Memory B cell (primary cell): ENCODE measurements at regions not wholly inside any gene's neighbourhood (a gene's known extent, or its start where the extent isn't known, plus 50 kb on each side); places are given as distances from the start of the nearest gene placed in this dataset.
"Not testable (repeated sequence)": the region's sequence is repeated elsewhere in the genome, so short reads cannot be mapped to it uniquely, and the experiment has no call there.

Source experiments
- ATAC-seq: fragments of 150-1000 bp; cut with Tn5 transposase; 2 replicates; pipeline ENCODE4 v1.10.0; 2021; ENCODE audit warnings: low read depth, mild to moderate bottlenecking, moderate library complexity
- DNase-seq, 2 donors: peaks; one replicate each; pipeline ENCODE4 v3.0.0; 2022; ENCODE audit warnings: low spot score in 2 of 2
- H3K27ac Mint-ChIP-seq: one replicate; pipeline ENCODE4 v1.8.0; 2022; ENCODE audit warnings: mild to moderate bottlenecking, moderate library complexity, mixed read lengths
- H3K27me3 Mint-ChIP-seq: one replicate; pipeline ENCODE4 v1.8.0; 2022; ENCODE audit warnings: mixed read lengths
- H3K36me3 Mint-ChIP-seq: one replicate; pipeline ENCODE4 v1.8.0; 2022; ENCODE audit warnings: mild to moderate bottlenecking, mixed read lengths
- H3K4me1 Mint-ChIP-seq: one replicate; pipeline ENCODE4 v1.8.0; 2022; ENCODE audit warnings: mixed read lengths
- H3K4me3 Mint-ChIP-seq: one replicate; pipeline ENCODE4 v1.8.0; 2022; ENCODE audit warnings: mild to moderate bottlenecking, moderate library complexity, mixed read lengths
- H3K9me3 Mint-ChIP-seq: one replicate; pipeline ENCODE4 v1.8.0; 2022; ENCODE audit warnings: mixed read lengths

GRCh38 chr5:166102947-166103346 lies 2188.5 kb upstream of the WWC1 start:
- no peak overlapping the region for H3K27ac Mint-ChIP-seq

GRCh38 chr5:166111021-166111420 lies 2180.4 kb upstream of the WWC1 start:
- no peak overlapping the region for H3K27ac Mint-ChIP-seq
- ATAC-seq: no peak

More at GRCh38 chr5:166102947-166103346, 2188.5 kb upstream of the WWC1 start:
- ATAC-seq (no peak), DNase-seq (no peak)
- Mint-ChIP-seq H3K36me3 (no peaks in the 10 kb centered on the region), H3K27me3 (no peaks in the 10 kb centered on the region), H3K9me3 (peaks cover 3% of the 10 kb centered on the region), H3K4me3 (no peak overlapping the region), H3K4me1 (no peaks in the 10 kb centered on the region)

GRCh38 chr5:166117072-166118066 lies 2174.1 kb upstream of the WWC1 start:
- no peak for DNase-seq
- Mint-ChIP-seq H3K27me3 (no peaks in the 10 kb centered on the region), H3K4me1 (no peaks in the 10 kb centered on the region), H3K27ac (no peak overlapping the region), H3K9me3 (peaks cover 4% of the 10 kb centered on the region), H3K36me3 (no peaks in the 10 kb centered on the region), H3K4me3 (no peak overlapping the region)
- no peak for ATAC-seq

More at GRCh38 chr5:166111021-166111420, 2180.4 kb upstream of the WWC1 start:
- H3K4me1 Mint-ChIP-seq: no peaks in the 10 kb centered on the region
- H3K4me3 Mint-ChIP-seq: no peak overlapping the region
- H3K9me3 Mint-ChIP-seq: peaks cover 5% of the 10 kb centered on the region
- no peak for DNase-seq
- no peaks in the 10 kb centered on the region for H3K36me3 Mint-ChIP-seq
- no peaks in the 10 kb centered on the region for H3K27me3 Mint-ChIP-seq

GRCh38 chr5:166119506-166119905 lies 2171.9 kb upstream of the WWC1 start:
- Mint-ChIP-seq H3K4me3 (no peak overlapping the region), H3K4me1 (no peaks in the 10 kb centered on the region), H3K27me3 (no peaks in the 10 kb centered on the region)

GRCh38 chr5:166123717-166124116 lies 2167.7 kb upstream of the WWC1 start:
- Mint-ChIP-seq H3K4me3 (no peak overlapping the region), H3K27ac (no peak overlapping the region), H3K27me3 (no peaks in the 10 kb centered on the region), H3K9me3 (peaks cover 2% of the 10 kb centered on the region), H3K4me1 (no peaks in the 10 kb centered on the region), H3K36me3 (no peaks in the 10 kb centered on the region)
- no peak for ATAC-seq
- DNase-seq: no peak

More at GRCh38 chr5:166119506-166119905, 2171.9 kb upstream of the WWC1 start:
- Mint-ChIP-seq H3K9me3 (peaks cover 4% of the 10 kb centered on the region), H3K27ac (no peak overlapping the region), H3K36me3 (no peaks in the 10 kb centered on the region)
- DNase-seq (no peak), ATAC-seq (no peak)

GRCh38 chr5:166127766-166128570 lies 2163.5 kb upstream of the WWC1 start:
- H3K27ac Mint-ChIP-seq: no peak overlapping the region
- peaks cover 2% of the 10 kb centered on the region for H3K9me3 Mint-ChIP-seq
- no peaks in the 10 kb centered on the region for H3K4me1 Mint-ChIP-seq

GRCh38 chr5:166145107-166145506 lies 2146.3 kb upstream of the WWC1 start:
- not testable (repeated sequence) for DNase-seq, H3K36me3 Mint-ChIP-seq, H3K9me3 Mint-ChIP-seq, H3K27me3 Mint-ChIP-seq, H3K27ac Mint-ChIP-seq, H3K4me1 Mint-ChIP-seq, ATAC-seq, H3K4me3 Mint-ChIP-seq

More at GRCh38 chr5:166127766-166128570, 2163.5 kb upstream of the WWC1 start:
- no peak for DNase-seq
- H3K27me3 Mint-ChIP-seq: no peaks in the 10 kb centered on the region
- H3K4me3 Mint-ChIP-seq: no peak overlapping the region
- ATAC-seq: no peak
- no peaks in the 10 kb centered on the region for H3K36me3 Mint-ChIP-seq

GRCh38 chr5:166163996-166164610 lies 2127.3 kb upstream of the WWC1 start:
- Mint-ChIP-seq H3K27me3 (no peaks in the 10 kb centered on the region), H3K4me3 (no peak overlapping the region), H3K4me1 (no peaks in the 10 kb centered on the region), H3K9me3 (peaks cover 1% of the 10 kb centered on the region), H3K27ac (no peak overlapping the region), H3K36me3 (no peaks in the 10 kb centered on the region)
- ATAC-seq (no peak), DNase-seq (no peak)

GRCh38 chr5:166165596-166165995 lies 2125.8 kb upstream of the WWC1 start:
- Mint-ChIP-seq H3K4me1 (no peaks in the 10 kb centered on the region), H3K36me3 (no peaks in the 10 kb centered on the region), H3K4me3 (no peak overlapping the region), H3K27ac (no peak overlapping the region), H3K27me3 (no peaks in the 10 kb centered on the region), H3K9me3 (peaks cover 2% of the 10 kb centered on the region)
- ATAC-seq (no peak), DNase-seq (no peak)

GRCh38 chr5:166166071-166166470 lies 2125.4 kb upstream of the WWC1 start:
- Mint-ChIP-seq H3K36me3 (no peaks in the 10 kb centered on the region), H3K4me1 (no peaks in the 10 kb centered on the region), H3K9me3 (peaks cover 2% of the 10 kb centered on the region), H3K27me3 (no peaks in the 10 kb centered on the region), H3K4me3 (no peak overlapping the region), H3K27ac (no peak overlapping the region)
- ATAC-seq (no peak), DNase-seq (no peak)

- H3K4me1 Mint-ChIP-seq: no peaks in the 10 kb centered on the region
- peaks cover 6% of the 10 kb centered on the region for H3K9me3 Mint-ChIP-seq
- no peak overlapping the region for H3K27ac Mint-ChIP-seq
- no peaks in the 10 kb centered on the region for H3K36me3 Mint-ChIP-seq
- no peaks in the 10 kb centered on the region for H3K27me3 Mint-ChIP-seq
- DNase-seq (no peak), ATAC-seq (no peak)
- no peak overlapping the region for H3K4me3 Mint-ChIP-seq
These were observed 2118.8 kb upstream of the WWC1 start for GRCh38 chr5:166172597-166172996.

GRCh38 chr5:166178411-166179080 lies 2112.9 kb upstream of the WWC1 start:
- ATAC-seq (no peak), DNase-seq (no peak)
- H3K27ac Mint-ChIP-seq: no peak overlapping the region
- no peak overlapping the region for H3K4me3 Mint-ChIP-seq
- H3K27me3 Mint-ChIP-seq: no peaks in the 10 kb centered on the region
- peaks cover 10% of the 10 kb centered on the region for H3K9me3 Mint-ChIP-seq
- no peaks in the 10 kb centered on the region for H3K36me3 Mint-ChIP-seq
- H3K4me1 Mint-ChIP-seq: no peaks in the 10 kb centered on the region

GRCh38 chr5:166185185-166185584 lies 2106.3 kb upstream of the WWC1 start:
- H3K27ac Mint-ChIP-seq: no peak overlapping the region
- H3K9me3 Mint-ChIP-seq: peaks cover 10% of the 10 kb centered on the region
- no peak overlapping the region for H3K4me3 Mint-ChIP-seq
- no peaks in the 10 kb centered on the region for H3K4me1 Mint-ChIP-seq
- no peaks in the 10 kb centered on the region for H3K36me3 Mint-ChIP-seq
- H3K27me3 Mint-ChIP-seq: no peaks in the 10 kb centered on the region
- DNase-seq (no peak), ATAC-seq (no peak)
